CD8-positive, alpha-beta memory T cell (primary cell): ENCODE measurements at regions not wholly inside any gene's neighbourhood (a gene's known extent, or its start where the extent isn't known, plus 50 kb on each side); places are given as distances from the start of the nearest gene placed in this dataset.

Source experiments
- CTCF ChIA-PET: fragments of 350-600 bp; sonication (Branson Sonifier 250); formaldehyde crosslinking; loops from one replicate; lab custom pipeline; 2021; ENCODE audit warnings: antibody characterized with exemption; lab: Charles Lee
- POLR2A ChIA-PET: fragments of 350-600 bp; sonication (Branson Sonifier 250); formaldehyde crosslinking; loops from one replicate; lab custom pipeline; 2021; ENCODE audit warnings: antibody characterized with exemption; lab: Charles Lee
- DNase-seq, 5 donors: peaks; one replicate each; pipeline versions ENCODE4 v3.0.0 to v3.0.0-alpha.2; 2020 to 2022; ENCODE audit warnings: mixed read lengths in 1 of 5
- H3K27ac ChIP-seq: one replicate; pipeline ENCODE4 v1.7.0; 2013; ENCODE audit warnings: low read depth, mild to moderate bottlenecking, low read length, moderate library complexity
- H3K27me3 ChIP-seq: 2 replicates; pipeline ENCODE4 v1.7.0; 2013; ENCODE audit warnings: low read length, mild to moderate bottlenecking; ENCODE audit not compliant: insufficient read depth, poor library complexity, severe bottlenecking
- H3K36me3 ChIP-seq: 2 replicates; pipeline ENCODE4 v1.7.0; 2013; ENCODE audit warnings: mild to moderate bottlenecking, low read length, moderate library complexity; ENCODE audit not compliant: insufficient read depth
- H3K4me1 ChIP-seq: 2 replicates; pipeline ENCODE4 v1.7.0; 2013; ENCODE audit warnings: mild to moderate bottlenecking, low read length, moderate library complexity; ENCODE audit not compliant: insufficient read depth
- H3K4me3 ChIP-seq: 2 replicates; pipeline ENCODE4 v1.7.0; 2013; ENCODE audit warnings: mild to moderate bottlenecking, low read length
- H3K9me3 ChIP-seq: 2 replicates; pipeline ENCODE4 v1.7.0; 2013; ENCODE audit warnings: mild to moderate bottlenecking, low read length
- H3K27ac Mint-ChIP-seq, 8 donors: one replicate each; pipeline ENCODE4 v1.8.0; 2020 to 2021; ENCODE audit warnings: mixed read lengths in 8 of 8, mild to moderate bottlenecking in 6 of 8, inconsistent platforms in 3 of 8, moderate library complexity in 3 of 8
- H3K27me3 Mint-ChIP-seq, 2 donors: one replicate each; pipeline ENCODE4 v1.8.0; 2020 to 2021; ENCODE audit warnings: mixed read lengths in 2 of 2, mild to moderate bottlenecking in 1 of 2, moderate library complexity in 1 of 2
- H3K36me3 Mint-ChIP-seq, 3 donors: one replicate each; pipeline ENCODE4 v1.8.0; 2020 to 2021; ENCODE audit warnings: mixed read lengths in 3 of 3, inconsistent platforms in 1 of 3, mild to moderate bottlenecking in 1 of 3
- H3K4me1 Mint-ChIP-seq, 3 donors: one replicate each; pipeline ENCODE4 v1.8.0; 2020 to 2021; ENCODE audit warnings: mixed read lengths in 3 of 3, inconsistent platforms in 1 of 3, mild to moderate bottlenecking in 1 of 3
- H3K4me3 Mint-ChIP-seq, 7 donors: one replicate each; pipeline ENCODE4 v1.8.0; 2020 to 2021; ENCODE audit warnings: mixed read lengths in 7 of 7, mild to moderate bottlenecking in 6 of 7, moderate library complexity in 4 of 7, inconsistent platforms in 2 of 7
- H3K9me3 Mint-ChIP-seq, 5 donors: one replicate each; pipeline ENCODE4 v1.8.0; 2020 to 2022; ENCODE audit warnings: mixed read lengths in 5 of 5, mild to moderate bottlenecking in 3 of 5, moderate library complexity in 2 of 5, inconsistent platforms in 1 of 5

GRCh38 chr11:112310848-112311247, 50.2 kb upstream of the PLET1 start:
- H3K36me3 ChIP-seq, result no peaks in the 10 kb centered on the region
- no peaks in the 10 kb centered on the region for H3K9me3 ChIP-seq
- DNase-seq, result no peak
- Mint-ChIP-seq H3K9me3 (peaks cover 0 to 5% (median 0%) of the 10 kb centered on the region in 5 donors), H3K4me3 (no peak overlapping the region), H3K36me3 (peaks cover 0 to 11% (median 0%) of the 10 kb centered on the region in 3 donors), H3K27ac (no peak overlapping the region), H3K27me3 (peaks cover 0 to 3% of the 10 kb centered on the region in 2 donors), H3K4me1 (no peaks in the 10 kb centered on the region)
- no peak overlapping the region for H3K27ac ChIP-seq
- ChIA-PET CTCF (no interaction called here), POLR2A (no interaction called here)
- H3K4me3 ChIP-seq, result no peak overlapping the region
- no peaks in the 10 kb centered on the region for H3K4me1 ChIP-seq
- no peaks in the 10 kb centered on the region for H3K27me3 ChIP-seq

- Mint-ChIP-seq H3K4me1 (no peaks in the 10 kb centered on the region), H3K36me3 (peaks cover 0 to 7% (median 2%) of the 10 kb centered on the region in 3 donors), H3K4me3 (no peak overlapping the region), H3K9me3 (no peaks in the 10 kb centered on the region), H3K27ac (peak overlapping the region in 2 of 8 donors; percentile 36 to 38), H3K27me3 (no peaks in the 10 kb centered on the region)
- H3K9me3 ChIP-seq, result no peaks in the 10 kb centered on the region
- H3K27me3 ChIP-seq, result no peaks in the 10 kb centered on the region
- no peak overlapping the region for H3K27ac ChIP-seq
- no peaks in the 10 kb centered on the region for H3K36me3 ChIP-seq
- no peak overlapping the region for H3K4me3 ChIP-seq
- ChIA-PET CTCF (interaction anchor here (0.5 kb wide), 1 partner anchor 762 kb away, joined by 3 read pairs; no protein-coding TSS in a partner anchor), POLR2A (no interaction called here)
- H3K4me1 ChIP-seq, result no peaks in the 10 kb centered on the region
- no peak for DNase-seq
These were observed 54.5 kb upstream of the PLET1 start for GRCh38 chr11:112315057-112315720.

GRCh38 chr11:112315861-112316739, 55.4 kb upstream of the PLET1 start:
- Histone ChIP-seq H3K4me1 (no peaks in the 10 kb centered on the region), H3K9me3 (no peaks in the 10 kb centered on the region), H3K27me3 (no peaks in the 10 kb centered on the region), H3K36me3 (no peaks in the 10 kb centered on the region), H3K4me3 (no peak overlapping the region), H3K27ac (no peak overlapping the region)
- no peak for DNase-seq
- ChIA-PET POLR2A (no interaction called here), CTCF (no interaction called here)
- Mint-ChIP-seq H3K4me1 (peaks cover 0 to 6% (median 0%) of the 10 kb centered on the region in 3 donors), H3K27me3 (no peaks in the 10 kb centered on the region), H3K4me3 (no peak overlapping the region), H3K36me3 (peaks cover 0 to 7% (median 2%) of the 10 kb centered on the region in 3 donors), H3K9me3 (no peaks in the 10 kb centered on the region), H3K27ac (no peak overlapping the region)

- Mint-ChIP-seq H3K27me3 (no peaks in the 10 kb centered on the region), H3K4me3 (no peak overlapping the region), H3K4me1 (peaks cover 1 to 13% (median 6%) of the 10 kb centered on the region in 3 donors), H3K9me3 (no peaks in the 10 kb centered on the region), H3K27ac (no peak overlapping the region), H3K36me3 (peaks cover 0 to 7% (median 2%) of the 10 kb centered on the region in 3 donors)
- no peak overlapping the region for H3K4me3 ChIP-seq
- peaks cover 8% of the 10 kb centered on the region for H3K4me1 ChIP-seq
- CTCF ChIA-PET, result no interaction called here
- H3K27me3 ChIP-seq, result no peaks in the 10 kb centered on the region
- H3K36me3 ChIP-seq, result no peaks in the 10 kb centered on the region
- no peak overlapping the region for H3K27ac ChIP-seq
- POLR2A ChIA-PET, result no interaction called here
- DNase-seq, result no peak
- H3K9me3 ChIP-seq, result no peaks in the 10 kb centered on the region
These were observed 56.3 kb upstream of the PLET1 start for GRCh38 chr11:112316971-112317370.

- Histone ChIP-seq H3K27me3 (no peaks in the 10 kb centered on the region), H3K4me1 (peaks cover 9% of the 10 kb centered on the region), H3K4me3 (no peak overlapping the region), H3K36me3 (no peaks in the 10 kb centered on the region), H3K9me3 (no peaks in the 10 kb centered on the region), H3K27ac (no peak overlapping the region)
- Mint-ChIP-seq H3K4me3 (no peak overlapping the region), H3K9me3 (no peaks in the 10 kb centered on the region), H3K4me1 (peaks cover 3 to 15% (median 11%) of the 10 kb centered on the region in 3 donors), H3K27me3 (peaks cover 0 to 1% of the 10 kb centered on the region in 2 donors), H3K36me3 (peaks cover 0 to 7% (median 2%) of the 10 kb centered on the region in 3 donors), H3K27ac (no peak overlapping the region)
- DNase-seq, result no peak
- CTCF ChIA-PET, result no interaction called here
- POLR2A ChIA-PET, result no interaction called here
These were observed 57.5 kb upstream of the PLET1 start for GRCh38 chr11:112318184-112318591.

- ChIA-PET POLR2A (no interaction called here), CTCF (no interaction called here)
- H3K36me3 ChIP-seq, result no peaks in the 10 kb centered on the region
- peaks cover 0 to 1% of the 10 kb centered on the region in 2 donors for H3K27me3 Mint-ChIP-seq
- no peak overlapping the region for H3K4me3 ChIP-seq
- H3K27ac ChIP-seq, result no peak overlapping the region
- H3K4me3 Mint-ChIP-seq, result no peak overlapping the region
- no peak for DNase-seq
- H3K9me3 ChIP-seq, result no peaks in the 10 kb centered on the region
- H3K27me3 ChIP-seq, result no peaks in the 10 kb centered on the region
- H3K4me1 Mint-ChIP-seq, result peaks cover 3 to 15% (median 11%) of the 10 kb centered on the region in 3 donors
- H3K9me3 Mint-ChIP-seq, result peaks cover 0 to under 1% (median under 1%) of the 10 kb centered on the region in 5 donors
- H3K4me1 ChIP-seq, result peaks cover 9% of the 10 kb centered on the region
- H3K36me3 Mint-ChIP-seq, result peaks cover 0 to 7% (median 2%) of the 10 kb centered on the region in 3 donors
- H3K27ac Mint-ChIP-seq, result no peak overlapping the region
These were observed 58.0 kb upstream of the PLET1 start for GRCh38 chr11:112318661-112319060.

- Histone ChIP-seq H3K4me1 (peaks cover 9% of the 10 kb centered on the region), H3K9me3 (no peaks in the 10 kb centered on the region), H3K4me3 (no peak overlapping the region), H3K27me3 (no peaks in the 10 kb centered on the region), H3K27ac (no peak overlapping the region), H3K36me3 (no peaks in the 10 kb centered on the region)
- no peak for DNase-seq
- ChIA-PET CTCF (no interaction called here), POLR2A (no interaction called here)
- H3K36me3 Mint-ChIP-seq, result peaks cover 0 to 7% (median 2%) of the 10 kb centered on the region in 3 donors
- H3K27me3 Mint-ChIP-seq, result peaks cover 0 to 1% of the 10 kb centered on the region in 2 donors
- H3K27ac Mint-ChIP-seq, result peak overlapping the region in 1 of 8 donors; percentile 17
- peaks cover 0 to 5% (median 4%) of the 10 kb centered on the region in 5 donors for H3K9me3 Mint-ChIP-seq
- no peak overlapping the region for H3K4me3 Mint-ChIP-seq
- H3K4me1 Mint-ChIP-seq, result peaks cover 3 to 15% (median 11%) of the 10 kb centered on the region in 3 donors
These were observed 60.0 kb upstream of the PLET1 start for GRCh38 chr11:112320668-112321067.
